Upper lobe of right lung (tissue), 1 donor: ENCODE measurements at regions not wholly inside any gene's neighbourhood (a gene's known extent, or its start where the extent isn't known, plus 50 kb on each side); places are given as distances from the start of the nearest gene placed in this dataset.

Source experiments
- ATAC-seq: fragments of 200-7000 bp; cut with Tn5 transposase; one replicate; pipeline ENCODE4 v1.9.1; 2020; ENCODE audit warnings: mild to moderate bottlenecking, moderate library complexity
- DNase-seq: peaks from one replicate; pipeline ENCODE4 v3.0.0-alpha.2; 2020
- H3K27ac ChIP-seq: fragments of 200-600 bp; one replicate; pipeline ENCODE4 v1.8.0; 2022
- H3K27me3 ChIP-seq: fragments of 200-600 bp; one replicate; pipeline ENCODE4 v1.8.0; 2022; ENCODE audit warnings: mild to moderate bottlenecking
- H3K36me3 ChIP-seq: fragments of 200-600 bp; one replicate; pipeline ENCODE4 v1.8.0; 2022
- H3K4me1 ChIP-seq: fragments of 200-600 bp; one replicate; pipeline ENCODE4 v1.8.0; 2022
- H3K4me3 ChIP-seq: fragments of 200-600 bp; one replicate; pipeline ENCODE4 v1.8.0; 2022; ENCODE audit warnings: mild to moderate bottlenecking
- H3K9me3 ChIP-seq: fragments of 200-600 bp; one replicate; pipeline ENCODE4 v1.8.0; 2022
- CTCF ChIP-seq: fragments of 200-600 bp; IDR thresholded peaks from one replicate; pipeline ENCODE4 v1.8.0; 2022; ENCODE audit warnings: antibody characterized with exemption
- intact Hi-C: fragments of 100-400 bp; cut with DNase I; formaldehyde crosslinking; loops from one replicate; pipeline ENCODE4 v1.11.0; 2022
- donor health status: DM: no; HTN: yes; CAD: no; lungs with severe emphysema.

- Histone ChIP-seq H3K36me3 (no peaks in the 10 kb centered on the region), H3K27me3 (peaks cover 31% of the 10 kb centered on the region), H3K27ac (no peak overlapping the region), H3K4me1 (no peaks in the 10 kb centered on the region), H3K9me3 (no peaks in the 10 kb centered on the region), H3K4me3 (no peak overlapping the region)
- intact Hi-C loops, result no loop called here
- no peak for TF ChIP-seq CTCF
- DNase-seq (no peak), ATAC-seq (no peak)
Measured at GRCh38 chr7:153887749-153888569, 164.2 kb upstream of the DPP6 start.

- intact Hi-C loops, result no loop called here
- Histone ChIP-seq H3K4me1 (no peaks in the 10 kb centered on the region), H3K27ac (no peak overlapping the region), H3K27me3 (peaks cover 22% of the 10 kb centered on the region), H3K9me3 (no peaks in the 10 kb centered on the region), H3K4me3 (no peak overlapping the region), H3K36me3 (no peaks in the 10 kb centered on the region)
- DNase-seq, result no peak
- TF ChIP-seq CTCF, result no peak
- no peak for ATAC-seq
Measured at GRCh38 chr7:153891990-153892389, 160.2 kb upstream of the DPP6 start.

- intact Hi-C loops, result no loop called here
- H3K36me3 ChIP-seq, result no peaks in the 10 kb centered on the region
- no peak for ATAC-seq
- no peaks in the 10 kb centered on the region for H3K27me3 ChIP-seq
- no peak for TF ChIP-seq CTCF
- DNase-seq, result no peak
- no peak overlapping the region for H3K4me3 ChIP-seq
- no peaks in the 10 kb centered on the region for H3K4me1 ChIP-seq
- H3K9me3 ChIP-seq, result no peaks in the 10 kb centered on the region
- no peak overlapping the region for H3K27ac ChIP-seq
Measured at GRCh38 chr7:153902862-153903261, 149.3 kb upstream of the DPP6 start.

- intact Hi-C loops, result no loop called here
Measured at GRCh38 chr7:153912211-153912610, 140.0 kb upstream of the DPP6 start.

GRCh38 chr7:153920126-153920525, 132.1 kb upstream of the DPP6 start:
- no peaks in the 10 kb centered on the region for H3K27me3 ChIP-seq
- H3K4me3 ChIP-seq, result no peak overlapping the region
- no peaks in the 10 kb centered on the region for H3K9me3 ChIP-seq
- TF ChIP-seq CTCF, result no peak
- no peak for DNase-seq
- no peaks in the 10 kb centered on the region for H3K4me1 ChIP-seq
- intact Hi-C loops, result no loop called here
- no peak overlapping the region for H3K27ac ChIP-seq
- no peak for ATAC-seq
- no peaks in the 10 kb centered on the region for H3K36me3 ChIP-seq

More at GRCh38 chr7:153912211-153912610, 140.0 kb upstream of the DPP6 start:
- Histone ChIP-seq H3K27me3 (no peaks in the 10 kb centered on the region), H3K27ac (no peak overlapping the region), H3K4me1 (no peaks in the 10 kb centered on the region), H3K36me3 (no peaks in the 10 kb centered on the region), H3K9me3 (no peaks in the 10 kb centered on the region), H3K4me3 (no peak overlapping the region)
- no peak for TF ChIP-seq CTCF
- ATAC-seq, result no peak
- DNase-seq, result no peak

GRCh38 chr7:153920897-153921296, 131.3 kb upstream of the DPP6 start:
- intact Hi-C loops, result no loop called here
- H3K27ac ChIP-seq, result no peak overlapping the region

More at GRCh38 chr7:153920897-153921296, 131.3 kb upstream of the DPP6 start:
- Histone ChIP-seq H3K9me3 (no peaks in the 10 kb centered on the region), H3K27me3 (no peaks in the 10 kb centered on the region), H3K4me3 (no peak overlapping the region), H3K4me1 (no peaks in the 10 kb centered on the region), H3K36me3 (no peaks in the 10 kb centered on the region)
- TF ChIP-seq CTCF, result no peak
- no peak for DNase-seq
- no peak for ATAC-seq
